C4-2B (cell line): ENCODE measurements at regions not wholly inside any gene's neighbourhood (a gene's known extent, or its start where the extent isn't known, plus 50 kb on each side); places are given as distances from the start of the nearest gene placed in this dataset.

Source experiments
- CTCF ChIP-seq: fragments of 450-650 bp; conservative IDR thresholded peaks from 2 replicates; pipeline ENCODE4 v1.5.1; 2017; ENCODE audit warnings: mild to moderate bottlenecking
- ZFX ChIP-seq: fragments of 450-650 bp; IDR thresholded peaks from 2 replicates; pipeline ENCODE4 v1.6.1; 2017

- no peak for TF ChIP-seq CTCF
- TF ChIP-seq ZFX = no peak
These were observed 610.7 kb downstream of the QKI start for GRCh38 chr6:164025180-164025579.
